ENCODE measurements at regions not wholly inside any gene's neighbourhood (a gene's known extent, or its start where the extent isn't known, plus 50 kb on each side); places are given as distances from the start of the nearest gene placed in this dataset.

- Histone ChIP-seq H3K79me2 (ENCODE audit: insufficient read depth, low read length) (no peaks in the 10 kb centered on the region), H3K4me2 (replicated peaks; ENCODE audit: extremely low read depth, low read length, poor library complexity, severe bottlenecking) (no peak overlapping the region), H3K27me3 (ENCODE audit: control insufficient read depth in 2 of 2, insufficient read depth in 2 of 2, low read length in 2 of 2) (no peaks in the 10 kb centered on the region), H2AFZ (ENCODE audit: insufficient read depth, low read depth, low read length, poor library complexity, severe bottlenecking) (no peak overlapping the region), H3K9me3 (replicated peaks in 1 of 2; ENCODE audit: control insufficient read depth in 1 of 2, insufficient read depth in 1 of 2, low read length in 2 of 2) (no peaks in the 10 kb centered on the region), H3K36me3 (replicated peaks in 1 of 2; ENCODE audit: control insufficient read depth in 1 of 2, insufficient read depth in 2 of 2, low read length in 2 of 2) (no peaks in the 10 kb centered on the region), H3K4me3 (replicated peaks in 1 of 3; ENCODE audit: low read depth in 2 of 3, low read length in 3 of 3) (no peak overlapping the region), H4K20me1 (ENCODE audit: insufficient read depth, low read length) (no peaks in the 10 kb centered on the region), H3K4me1 (ENCODE audit: control insufficient read depth in 1 of 2, insufficient read depth in 2 of 2, low read length in 2 of 2) (no peaks in the 10 kb centered on the region), H3K9ac (ENCODE audit: insufficient read depth, low read length, poor library complexity, severe bottlenecking) (no peak overlapping the region), H3K27ac (ENCODE audit: low read depth in 1 of 2, low read length in 2 of 2) (no peak overlapping the region)
- DNase-seq, result no peak
- H3K27ac Mint-ChIP-seq, result no peak overlapping the region
- no peaks in the 10 kb centered on the region for H3K4me1 Mint-ChIP-seq
- H3K27me3 Mint-ChIP-seq (ENCODE audit: low read depth in 3 of 3), result no peaks in the 10 kb centered on the region
- H3K4me3 Mint-ChIP-seq, result no peak overlapping the region
- H3K9me3 Mint-ChIP-seq, result peaks cover 0 to 3% (median 0%) of the 10 kb centered on the region in 7 donors
- H3K36me3 Mint-ChIP-seq, result no peaks in the 10 kb centered on the region
- intact Hi-C loops (cut with micrococcal nuclease), result no loop called here
- TF ChIP-seq, protein P1, sequence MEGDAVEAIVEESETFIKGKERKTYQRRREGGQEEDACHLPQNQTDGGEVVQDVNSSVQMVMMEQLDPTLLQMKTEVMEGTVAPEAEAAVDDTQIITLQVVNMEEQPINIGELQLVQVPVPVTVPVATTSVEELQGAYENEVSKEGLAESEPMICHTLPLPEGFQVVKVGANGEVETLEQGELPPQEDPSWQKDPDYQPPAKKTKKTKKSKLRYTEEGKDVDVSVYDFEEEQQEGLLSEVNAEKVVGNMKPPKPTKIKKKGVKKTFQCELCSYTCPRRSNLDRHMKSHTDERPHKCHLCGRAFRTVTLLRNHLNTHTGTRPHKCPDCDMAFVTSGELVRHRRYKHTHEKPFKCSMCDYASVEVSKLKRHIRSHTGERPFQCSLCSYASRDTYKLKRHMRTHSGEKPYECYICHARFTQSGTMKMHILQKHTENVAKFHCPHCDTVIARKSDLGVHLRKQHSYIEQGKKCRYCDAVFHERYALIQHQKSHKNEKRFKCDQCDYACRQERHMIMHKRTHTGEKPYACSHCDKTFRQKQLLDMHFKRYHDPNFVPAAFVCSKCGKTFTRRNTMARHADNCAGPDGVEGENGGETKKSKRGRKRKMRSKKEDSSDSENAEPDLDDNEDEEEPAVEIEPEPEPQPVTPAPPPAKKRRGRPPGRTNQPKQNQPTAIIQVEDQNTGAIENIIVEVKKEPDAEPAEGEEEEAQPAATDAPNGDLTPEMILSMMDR (IDR thresholded peaks at IDR 0.05), result no peak
These were observed 291.5 kb downstream of the PTH2R start for GRCh38 chr2:208698114-208698513.

DNA sequence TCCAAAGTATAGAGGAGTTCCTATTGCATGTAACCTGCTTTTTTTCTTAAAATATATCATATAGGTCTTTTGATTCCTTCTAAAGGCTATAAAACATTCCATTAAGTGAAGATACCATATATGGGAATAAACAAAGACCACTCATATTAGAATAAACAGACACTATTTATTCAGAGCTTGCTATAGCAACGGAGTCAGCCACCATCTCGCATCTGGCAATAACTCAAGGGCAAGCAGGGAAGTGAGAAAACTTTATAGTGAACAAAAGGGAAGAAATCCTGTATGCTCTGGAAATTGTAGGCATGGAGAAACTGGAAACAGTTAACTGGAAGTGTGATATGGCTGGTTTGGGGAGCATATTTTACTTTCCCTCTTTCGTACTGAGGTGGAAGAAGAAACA, 301.9 kb downstream of the PTH2R start:
- Histone ChIP-seq H2AFZ (ENCODE audit: insufficient read depth, low read depth, low read length, poor library complexity, severe bottlenecking) (no peak overlapping the region), H3K4me1 (ENCODE audit: control insufficient read depth in 1 of 2, insufficient read depth in 2 of 2, low read length in 2 of 2) (no peaks in the 10 kb centered on the region)

More for the DNA sequence above, 301.9 kb downstream of the PTH2R start:
- Histone ChIP-seq H4K20me1 (ENCODE audit: insufficient read depth, low read length) (no peaks in the 10 kb centered on the region), H3K27ac (ENCODE audit: low read depth in 1 of 2, low read length in 2 of 2) (no peak overlapping the region), H3K9me3 (replicated peaks in 1 of 2; ENCODE audit: control insufficient read depth in 1 of 2, insufficient read depth in 1 of 2, low read length in 2 of 2) (no peaks in the 10 kb centered on the region), H3K9ac (ENCODE audit: insufficient read depth, low read length, poor library complexity, severe bottlenecking) (no peak overlapping the region), H3K36me3 (replicated peaks in 1 of 2; ENCODE audit: control insufficient read depth in 1 of 2, insufficient read depth in 2 of 2, low read length in 2 of 2) (no peaks in the 10 kb centered on the region), H3K27me3 (ENCODE audit: control insufficient read depth in 2 of 2, insufficient read depth in 2 of 2, low read length in 2 of 2) (no peaks in the 10 kb centered on the region), H3K4me3 (replicated peaks in 1 of 3; ENCODE audit: low read depth in 2 of 3, low read length in 3 of 3) (no peak overlapping the region), H3K4me2 (replicated peaks; ENCODE audit: extremely low read depth, low read length, poor library complexity, severe bottlenecking) (no peak overlapping the region), H3K79me2 (ENCODE audit: insufficient read depth, low read length) (no peaks in the 10 kb centered on the region)
- Mint-ChIP-seq H3K9me3 (no peaks in the 10 kb centered on the region), H3K4me3 (no peak overlapping the region), H3K36me3 (no peaks in the 10 kb centered on the region), H3K27ac (no peak overlapping the region), H3K4me1 (no peaks in the 10 kb centered on the region), H3K27me3 (ENCODE audit: low read depth in 3 of 3) (no peaks in the 10 kb centered on the region)
- no CpG with 5 or more reads among the region's 3 CpGs for WGBS (ENCODE audit: insufficient coverage)
- DNase-seq, result no peak
- intact Hi-C loops (cut with micrococcal nuclease), result no loop called here
- TF ChIP-seq, protein P1 (IDR thresholded peaks at IDR 0.05), result no peak
